UCSD-AML1 (cell line): ENCODE measurements at regions not wholly inside any gene's neighbourhood (a gene's known extent, or its start where the extent isn't known, plus 50 kb on each side); places are given as distances from the start of the nearest gene placed in this dataset.
"Not testable (repeated sequence)": the region's sequence is repeated elsewhere in the genome, so short reads cannot be mapped to it uniquely, and the experiment has no call there.

Experiments
- DNase-seq: peaks from one replicate; lab custom pipeline; 2025; ENCODE audit not compliant: unreplicated experiment; lab: John Stamatoyannopoulos, UW

DNA sequence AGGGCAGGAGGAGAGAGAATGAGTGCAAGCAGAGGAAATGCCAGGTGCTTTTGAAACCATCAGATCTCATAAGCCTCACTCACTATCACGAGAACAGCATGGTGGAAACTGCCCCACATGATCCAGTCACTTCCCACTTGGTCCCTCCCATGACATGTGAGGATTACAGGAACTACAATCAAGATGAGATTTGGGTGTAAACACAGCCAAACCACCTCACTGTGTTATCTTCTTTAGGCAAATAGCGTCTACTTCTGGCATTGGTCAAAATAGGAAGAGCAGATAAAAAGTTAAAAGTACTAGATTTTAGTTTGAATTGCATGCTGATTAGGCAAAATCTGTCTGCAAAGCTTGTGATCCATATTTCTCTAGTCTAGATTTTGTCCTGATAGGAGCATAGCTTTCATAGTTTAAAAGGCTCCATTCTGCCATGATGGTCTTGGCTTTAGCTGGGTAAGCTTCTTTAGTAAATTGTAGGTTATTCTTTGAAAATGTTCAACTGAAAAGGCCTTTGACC lies 267.5 kb downstream of the NKX6-1 start:
- no peak for DNase-seq

DNA sequence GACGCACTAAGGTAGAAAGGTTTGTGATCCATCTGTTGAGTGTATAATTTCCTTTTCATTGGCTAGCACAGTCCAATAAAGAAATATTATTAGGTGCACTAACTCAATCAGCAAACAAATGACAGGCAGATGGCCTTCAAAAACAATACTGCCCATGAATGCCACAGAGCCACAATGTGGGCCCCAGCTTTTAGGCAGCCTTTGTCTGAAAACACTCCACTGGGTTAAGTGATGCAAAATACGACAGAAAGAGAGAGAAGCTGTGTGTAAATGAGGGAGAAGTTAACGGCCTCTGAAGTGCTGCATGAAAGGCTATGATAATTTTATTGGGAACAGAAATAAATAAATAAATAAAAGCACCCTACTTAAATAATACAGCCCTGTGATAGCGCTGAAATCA lies 274.6 kb downstream of the NKX6-1 start:
- no peak for DNase-seq

DNA sequence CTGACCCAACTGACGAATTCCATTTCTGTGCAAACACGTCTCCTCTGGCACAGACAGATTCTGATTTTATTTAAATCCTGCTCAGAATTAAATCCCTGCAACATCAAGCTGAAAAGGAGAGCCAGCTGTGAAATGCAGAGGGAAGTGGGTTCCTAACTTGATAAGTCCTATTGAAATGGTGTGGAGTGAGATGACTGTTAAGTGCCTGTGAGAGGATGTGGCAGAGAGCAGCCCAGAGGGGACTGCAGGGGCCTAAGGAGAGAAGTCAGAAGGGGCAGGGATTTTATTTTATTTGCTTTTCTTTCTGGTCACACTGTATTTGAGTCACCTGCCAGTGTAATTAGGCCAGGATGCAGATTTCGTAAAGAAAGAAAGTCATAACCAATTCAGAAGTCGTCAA lies 277.4 kb downstream of the NKX6-1 start:
- no peak for DNase-seq

DNA sequence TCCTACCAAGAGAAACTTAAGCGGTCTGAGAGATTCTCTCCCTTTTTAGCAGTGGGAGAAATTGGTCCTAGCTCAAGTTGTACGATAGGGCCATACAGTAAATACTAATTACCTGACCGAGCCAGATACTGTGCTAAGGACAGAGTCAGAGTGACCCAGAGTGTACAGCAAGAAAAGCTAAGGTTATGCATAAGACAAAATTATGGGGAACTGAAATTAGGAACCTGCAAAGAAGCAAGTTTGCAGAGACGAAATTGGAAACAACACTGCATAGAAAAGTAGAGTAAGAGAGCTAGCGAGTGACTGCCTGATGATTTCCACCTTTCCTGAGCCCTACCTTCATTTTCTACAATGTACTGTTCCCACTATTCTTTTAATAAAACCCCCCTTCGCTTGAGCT lies 278.1 kb downstream of the NKX6-1 start:
- no peak for DNase-seq

DNA sequence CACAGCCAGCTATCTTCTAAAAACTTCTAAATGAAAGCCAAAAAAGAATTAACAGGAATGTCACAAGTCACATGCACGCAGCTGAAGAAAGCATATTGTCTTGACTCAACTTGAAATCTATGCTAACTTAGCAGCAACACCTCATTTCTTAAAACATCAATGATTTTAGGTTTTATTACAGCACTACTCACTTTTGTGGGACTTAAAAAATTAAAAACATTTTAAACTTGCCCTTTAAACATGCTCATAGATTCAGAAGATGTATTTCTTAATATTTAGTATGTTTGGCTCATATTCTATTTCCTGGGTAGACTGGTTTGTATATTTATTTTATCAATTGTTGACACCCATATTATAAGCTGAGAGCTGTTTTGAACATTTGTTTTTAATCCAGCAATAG lies 279.4 kb downstream of the NKX6-1 start:
- DNase-seq = no peak

DNA sequence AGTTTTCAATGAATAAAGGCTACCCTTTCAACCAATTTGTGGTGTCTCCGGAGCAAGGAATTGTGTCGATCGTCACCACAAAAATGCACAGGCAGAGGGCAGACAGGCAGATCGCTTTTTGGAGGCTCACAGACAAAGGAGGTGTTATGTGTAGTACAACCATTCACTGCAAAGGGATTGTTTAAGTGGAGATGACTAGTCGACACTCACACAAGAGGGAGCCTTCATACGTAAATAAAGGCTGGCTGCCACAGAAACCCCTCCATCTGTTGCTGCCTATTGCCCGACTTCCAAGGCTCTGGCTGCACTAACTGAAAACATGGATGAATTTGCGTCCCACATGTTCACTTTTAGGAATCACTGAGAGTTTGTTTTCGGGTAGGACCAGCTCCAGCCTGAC lies 281.1 kb downstream of the NKX6-1 start:
- DNase-seq = no peak

DNA sequence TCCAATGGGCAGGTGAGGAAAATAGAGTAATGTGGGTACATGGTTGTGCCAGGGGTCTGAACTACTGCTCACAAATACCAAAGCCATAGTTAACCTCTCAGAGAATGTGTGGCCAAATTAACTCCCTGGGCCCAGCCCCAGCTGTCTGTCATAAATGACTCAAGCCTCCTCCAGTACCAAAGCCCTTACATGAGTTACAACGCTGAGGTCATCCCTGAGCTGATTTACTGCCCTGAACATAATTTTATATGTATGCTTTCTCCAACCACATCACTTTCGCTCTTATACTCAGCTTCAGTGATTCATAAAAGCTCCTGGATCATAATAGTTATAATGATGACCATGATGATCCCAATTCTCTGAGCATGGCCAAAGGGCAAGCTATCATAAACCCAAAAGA lies 283.9 kb downstream of the NKX6-1 start:
- no peak for DNase-seq

DNA sequence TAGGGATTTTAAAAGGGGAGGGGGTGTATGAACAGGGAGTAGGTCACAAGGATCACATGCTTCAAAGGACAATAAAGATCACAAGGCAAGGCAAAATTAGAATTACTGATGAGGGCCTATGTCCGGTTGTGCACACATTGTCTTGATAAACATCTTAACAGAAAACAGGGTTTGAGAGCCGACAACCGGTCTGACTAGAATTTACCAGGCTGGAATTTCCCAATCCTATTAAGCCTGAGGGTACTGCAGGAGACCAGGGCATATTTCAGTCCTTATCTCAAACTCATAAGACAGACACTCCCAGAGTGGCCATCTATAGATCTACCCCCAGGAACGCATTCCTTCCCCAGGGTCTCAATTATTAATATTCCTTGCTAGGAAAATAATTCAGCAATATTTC lies 292.9 kb downstream of the NKX6-1 start:
- DNase-seq = not testable (repeated sequence)

DNA sequence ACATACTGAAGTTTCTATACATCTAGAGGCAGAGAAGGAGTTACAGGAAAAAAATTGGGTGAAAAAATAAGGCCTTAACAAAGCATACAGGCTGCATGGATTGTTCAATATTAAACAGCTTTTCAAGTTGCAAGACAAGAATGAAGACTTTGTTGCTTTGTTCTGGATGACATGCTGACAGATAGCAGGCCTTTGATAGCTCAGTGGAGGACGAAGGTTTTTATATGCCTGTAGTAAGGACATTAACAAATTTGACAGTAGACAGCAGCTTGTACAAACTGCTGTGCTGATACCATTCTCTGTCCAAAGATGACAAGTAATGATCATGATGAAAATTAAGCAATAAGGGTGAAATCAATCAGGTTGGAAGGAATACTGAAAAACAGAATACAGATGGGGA lies 309.9 kb downstream of the NKX6-1 start:
- DNase-seq = no peak

DNA sequence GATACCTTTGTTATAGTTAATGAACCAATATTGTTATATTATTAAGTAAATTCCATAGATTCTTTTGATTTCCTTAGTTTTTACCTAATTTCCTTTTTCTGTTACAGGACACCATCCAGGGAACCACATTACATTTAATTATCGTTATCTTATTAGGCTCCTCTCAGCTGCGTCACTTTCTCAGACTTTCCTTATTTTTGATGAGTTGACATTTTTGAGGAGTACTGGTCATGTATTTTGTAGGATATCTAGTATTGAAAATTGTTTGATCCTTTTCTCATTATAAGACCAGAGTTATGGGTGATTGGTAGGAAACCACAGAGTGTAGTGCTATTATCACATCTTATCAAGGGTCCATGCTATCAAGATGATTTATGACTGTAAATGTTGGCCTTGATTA lies 319.7 kb downstream of the NKX6-1 start:
- no peak for DNase-seq

DNA sequence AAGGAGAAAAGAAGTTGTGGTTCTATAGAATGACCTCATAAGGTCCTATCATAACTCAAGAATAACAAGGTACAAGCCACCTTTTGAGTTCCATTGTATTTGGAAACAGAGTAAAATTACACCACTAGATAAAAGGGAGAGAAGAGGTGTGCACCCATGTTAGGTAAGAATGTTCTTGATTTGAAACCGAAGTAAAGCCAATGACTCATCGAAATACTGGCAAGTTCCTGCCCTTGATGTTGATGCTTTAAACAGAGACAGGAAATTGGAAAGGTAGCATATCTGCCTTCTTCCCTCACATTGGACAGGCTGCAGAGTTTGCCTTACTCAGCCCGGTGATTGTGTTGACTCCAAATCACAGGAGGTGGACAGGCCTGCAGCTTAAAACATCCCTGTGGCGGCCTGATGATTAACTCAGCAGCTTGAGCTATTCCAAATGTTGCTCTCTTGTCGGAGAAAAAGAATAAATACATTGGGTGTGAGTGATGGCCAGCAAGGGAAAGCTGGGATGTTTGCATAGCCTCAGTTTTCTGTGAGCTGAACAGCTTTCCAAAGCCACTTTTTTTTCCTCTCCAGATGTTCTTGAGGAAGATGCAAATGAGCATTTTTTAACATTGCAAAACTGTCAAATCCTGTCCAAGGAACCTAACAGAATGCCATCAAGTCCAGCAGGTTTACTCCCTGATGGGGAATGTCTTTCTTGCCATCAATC lies 321.1 kb downstream of the NKX6-1 start:
- no peak for DNase-seq

DNA sequence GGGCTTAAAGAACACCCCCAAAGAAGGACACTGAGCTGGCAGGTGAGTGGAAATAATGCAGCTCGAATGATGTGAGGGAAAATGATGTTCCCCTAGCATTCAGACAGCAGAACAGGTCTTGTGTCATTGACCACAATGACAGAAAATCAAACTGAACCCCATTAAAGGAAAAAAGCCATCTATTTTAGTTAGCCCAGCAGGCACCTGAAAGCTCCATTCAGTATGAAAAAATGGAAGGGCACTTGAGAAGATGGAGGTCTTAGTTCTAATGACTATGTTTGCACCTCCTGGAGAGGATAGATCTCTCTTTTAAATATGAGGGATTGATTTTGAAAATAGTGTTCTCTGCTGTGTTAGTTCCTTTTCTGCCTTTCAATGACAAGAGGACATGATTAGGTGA lies 323.1 kb downstream of the NKX6-1 start:
- DNase-seq = no peak

DNA sequence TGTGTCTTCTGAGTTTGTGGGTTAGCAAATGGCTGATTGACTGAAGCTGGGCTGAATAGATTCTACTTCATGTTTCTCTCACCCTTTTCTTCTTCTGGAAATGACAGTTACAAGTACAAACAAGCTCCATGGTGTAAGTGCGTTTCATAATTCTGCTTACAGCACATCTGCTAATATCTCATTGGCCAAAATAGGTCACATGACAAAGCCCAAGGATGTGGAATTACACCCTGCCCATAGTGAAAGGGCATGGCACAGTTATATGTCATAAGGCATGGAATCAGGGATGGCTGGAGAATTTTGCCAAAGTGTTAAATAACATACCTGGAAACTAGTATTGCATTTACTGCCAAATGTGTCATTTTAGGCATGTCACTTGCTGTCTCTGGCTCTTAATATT lies 327.2 kb downstream of the NKX6-1 start:
- no peak for DNase-seq

DNA sequence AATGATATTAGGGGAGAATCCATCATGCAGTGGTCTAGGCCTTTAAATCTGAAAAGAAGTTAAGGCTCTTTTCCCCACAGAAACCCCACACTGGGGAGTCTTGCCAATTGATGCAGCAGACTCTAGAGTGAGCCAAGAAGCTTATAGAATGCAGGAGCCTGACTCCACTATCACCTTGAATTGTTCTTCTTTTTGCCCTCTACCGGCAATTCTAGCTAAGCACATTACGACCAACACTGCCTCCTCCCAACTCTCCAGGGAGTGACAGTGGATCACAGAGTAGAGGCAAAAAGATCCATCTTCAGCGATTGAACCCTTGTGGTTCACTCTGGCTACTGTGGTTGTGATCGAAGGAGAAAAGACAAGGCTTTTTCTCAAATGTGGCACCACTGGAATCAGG lies 331.5 kb downstream of the NKX6-1 start:
- DNase-seq = no peak

DNA sequence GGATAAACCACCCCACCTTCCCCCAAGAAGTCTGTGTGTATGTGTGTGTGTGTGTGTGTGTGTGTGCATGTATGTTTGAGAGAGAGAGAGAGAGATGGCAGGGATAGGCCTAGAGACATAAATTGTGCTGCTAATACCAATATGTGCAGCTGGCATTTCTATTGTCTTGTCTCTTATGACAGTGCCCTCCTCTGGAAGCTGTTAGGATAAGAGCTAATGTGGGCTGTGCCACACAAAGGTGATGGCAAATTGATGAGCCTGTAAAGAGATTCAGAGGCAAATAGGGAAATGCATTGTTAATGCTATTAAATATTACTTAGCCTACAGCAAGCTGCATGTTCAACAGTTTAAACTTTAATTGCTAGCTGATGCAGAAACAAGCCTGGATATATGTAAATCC lies 332.0 kb downstream of the NKX6-1 start:
- no peak for DNase-seq

DNA sequence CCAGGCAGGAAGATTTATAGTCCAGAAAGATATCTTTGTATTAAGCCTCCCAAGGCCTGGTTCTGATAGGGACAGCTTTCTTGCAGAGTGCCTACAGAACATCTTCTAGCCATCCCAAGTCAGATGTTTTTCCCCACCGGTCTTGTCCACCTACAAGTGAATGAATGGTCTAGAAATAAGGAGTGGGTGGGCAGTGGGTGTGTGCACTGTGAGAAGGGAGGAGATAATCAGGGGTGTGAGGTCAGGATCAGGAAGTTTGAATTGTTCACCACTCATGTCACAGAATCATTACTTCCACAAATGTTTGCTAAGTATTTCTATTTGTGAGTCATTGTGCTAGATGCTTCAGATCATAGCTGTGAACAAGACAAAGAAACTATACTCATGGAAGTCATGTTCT lies 332.6 kb downstream of the NKX6-1 start:
- no peak for DNase-seq

DNA sequence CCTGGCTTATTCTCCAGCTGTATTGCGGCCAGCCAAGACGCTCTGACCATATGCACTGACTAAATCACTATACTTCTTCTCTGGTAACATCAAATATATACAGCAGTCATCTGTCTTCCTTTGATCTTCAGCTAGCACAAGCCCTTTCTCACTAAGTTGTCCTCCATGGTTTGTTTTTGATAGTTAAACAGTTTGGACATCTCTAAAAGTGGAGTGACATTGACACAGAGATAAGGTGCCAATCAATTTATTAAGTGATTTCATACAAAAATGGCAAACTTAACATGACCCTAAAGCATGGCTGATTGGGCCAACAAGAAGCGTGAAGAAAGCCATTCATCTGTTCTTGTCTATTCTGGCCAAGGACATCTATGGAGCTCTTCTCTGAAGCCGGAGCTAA lies 334.9 kb downstream of the NKX6-1 start:
- DNase-seq = no peak

DNA sequence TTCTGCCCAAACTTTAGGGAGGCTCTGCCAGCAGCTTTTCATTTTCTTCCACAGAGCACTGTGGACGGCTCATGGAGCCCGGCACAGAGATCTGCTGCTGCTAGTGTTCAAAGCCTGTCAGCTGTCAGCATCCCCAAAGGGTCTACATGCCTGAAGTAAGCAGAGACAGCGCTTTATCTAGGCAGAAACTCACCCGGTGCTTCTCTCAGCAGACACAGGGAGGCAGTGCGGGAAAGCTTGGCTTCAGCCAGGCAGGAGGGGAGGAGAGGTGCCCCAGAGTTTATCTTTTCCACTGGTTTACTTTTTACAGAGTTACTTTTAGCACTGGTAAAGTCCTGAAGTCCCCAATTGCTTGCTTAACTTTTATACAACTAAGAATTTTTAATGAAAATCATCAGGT lies 339.3 kb downstream of the NKX6-1 start:
- DNase-seq = no peak

DNA sequence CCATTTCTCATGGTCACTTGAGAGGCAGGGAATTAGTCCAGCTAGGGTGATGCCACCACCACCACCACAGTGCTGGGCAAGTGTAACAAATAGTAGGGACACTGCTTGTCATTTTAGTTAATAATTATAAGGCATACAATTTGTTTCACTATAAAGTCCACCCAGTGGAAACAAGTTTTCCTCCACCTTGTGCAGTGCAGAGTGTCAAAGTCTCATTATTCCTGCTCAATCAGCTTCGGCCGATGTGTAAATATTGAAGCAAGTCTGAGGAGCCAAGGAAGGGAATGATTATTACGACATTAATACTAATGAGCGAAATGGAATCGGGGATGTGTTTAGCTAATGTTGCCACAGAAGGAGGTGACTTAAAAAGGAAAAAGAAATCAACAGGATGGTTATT lies 340.4 kb downstream of the NKX6-1 start:
- DNase-seq = no peak

DNA sequence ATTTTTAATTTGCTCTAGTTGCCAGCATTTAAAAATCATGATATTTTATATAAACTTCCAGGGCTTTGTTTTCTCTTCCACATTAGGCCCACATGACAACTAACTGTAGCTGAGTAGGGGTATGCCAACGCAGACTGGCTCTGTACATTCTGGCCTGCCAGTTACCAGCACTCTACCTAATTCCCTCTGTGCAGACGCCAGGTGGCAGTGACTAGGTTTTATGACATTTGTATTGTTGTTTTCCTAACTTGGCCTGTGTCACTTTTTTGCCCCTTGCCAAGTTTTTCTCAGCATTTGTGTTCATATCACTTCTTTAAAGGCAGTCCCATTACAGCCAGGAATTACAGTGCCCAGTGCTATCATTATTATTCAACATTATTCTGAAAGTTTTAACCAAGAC lies 347.5 kb downstream of the NKX6-1 start:
- DNase-seq = no peak

DNA sequence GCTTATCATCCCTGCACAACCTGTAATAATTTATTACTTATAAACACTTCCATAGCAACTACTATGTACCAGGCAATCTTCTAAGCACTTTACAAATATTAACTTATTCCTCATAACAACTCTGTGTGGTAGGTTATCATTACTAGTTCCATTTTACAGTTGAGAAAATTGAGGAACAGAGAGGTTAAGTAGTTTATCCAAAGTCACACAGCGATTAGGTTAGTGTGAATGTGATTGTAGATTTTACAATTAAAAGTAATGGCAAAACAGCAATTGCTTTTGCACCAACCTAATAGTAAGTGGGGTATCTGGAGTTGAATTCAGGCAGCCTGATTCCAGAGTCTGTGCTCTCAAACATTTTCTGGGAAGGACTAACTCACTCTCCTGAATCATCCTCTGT lies 348.9 kb downstream of the NKX6-1 start:
- no peak for DNase-seq

DNA sequence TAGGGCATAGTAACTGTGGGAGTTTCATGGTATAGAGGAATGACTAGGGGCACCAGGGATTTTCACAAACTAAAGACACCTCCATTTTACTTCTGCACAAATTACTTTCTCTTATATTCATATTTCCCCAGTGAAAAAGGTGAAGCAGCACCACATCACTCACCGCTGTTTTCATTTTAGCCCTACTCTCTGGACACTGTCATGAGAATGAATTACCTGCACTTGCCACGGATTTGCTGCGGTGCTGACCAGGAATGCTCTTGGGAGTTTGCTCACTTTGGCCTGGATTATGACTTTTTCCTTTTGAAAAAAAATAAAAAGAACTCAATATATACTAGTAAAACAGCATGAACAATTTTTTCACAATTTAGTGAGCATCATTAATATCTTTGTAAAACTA lies 351.3 kb downstream of the NKX6-1 start:
- no peak for DNase-seq

DNA sequence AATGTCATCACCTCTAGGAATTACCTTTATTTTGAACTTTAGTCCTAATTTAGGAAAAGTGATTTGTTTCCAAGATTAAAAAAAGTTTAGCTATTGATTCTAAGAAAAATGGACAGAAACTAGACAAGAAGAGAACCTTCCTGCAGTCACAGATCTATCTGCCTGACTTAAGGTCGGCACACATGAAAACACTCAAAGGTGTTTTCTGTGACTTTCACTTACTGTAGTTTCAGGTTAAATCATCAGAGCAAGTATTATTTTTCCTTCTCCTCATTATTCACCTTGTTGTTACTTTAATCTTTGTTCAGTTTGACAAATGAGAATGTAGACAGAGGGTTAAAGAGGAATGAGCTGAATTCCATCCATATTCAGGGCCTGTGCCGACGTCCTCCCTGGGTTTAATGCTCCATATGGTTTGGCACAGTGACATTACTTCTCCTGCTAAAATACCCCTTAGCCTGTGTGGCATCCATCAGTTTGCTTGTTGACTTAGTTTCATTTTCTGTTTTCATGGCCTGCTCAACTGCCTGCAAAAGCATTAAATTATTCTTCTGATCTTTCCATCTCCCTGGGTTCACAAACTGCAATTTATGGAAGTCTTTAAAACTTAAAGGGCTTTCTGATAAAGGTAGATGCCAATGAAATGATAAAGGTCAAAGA lies 352.7 kb downstream of the NKX6-1 start:
- DNase-seq = no peak
